ENCODE measurements at regions not wholly inside any gene's neighbourhood (a gene's known extent, or its start where the extent isn't known, plus 50 kb on each side); places are given as distances from the start of the nearest gene placed in this dataset. TPM values are rescaled to one million over a fixed set of nuclear protein-coding genes. Genes with fewer than 3 reads are reported as not detected.

Small RNA genes in the stretch of these regions (small RNA-seq; reads per million reads assigned to genes)
- gene AC133485.4 (ENCODE audit: insufficient read length, low read depth), result not detected
- not detected for gene AC142381.2 (ENCODE audit: insufficient read length, low read depth)
- gene IGHV1OR16-3 (ENCODE audit: insufficient read length, low read depth), result not detected
- gene IGHV3OR16-9 (ENCODE audit: insufficient read length, low read depth), result not detected
